ENCODE measurements at regions not wholly inside any gene's neighbourhood (a gene's known extent, or its start where the extent isn't known, plus 50 kb on each side); places are given as distances from the start of the nearest gene placed in this dataset.

GRCh38 chr14:71185637-71186036, 278.4 kb downstream of the PCNX1 start:
- DNase-seq (no peak), ATAC-seq (no peak)
- Histone ChIP-seq H3K4me1 (no peaks in the 10 kb centered on the region), H3K27ac (no peak overlapping the region), H3K9me3 (no peaks in the 10 kb centered on the region), H3K27me3 (no peaks in the 10 kb centered on the region), H3K36me3 (no peaks in the 10 kb centered on the region), H3K4me3 (no peak overlapping the region)
- TF ChIP-seq CTCF (IDR thresholded peaks at IDR 0.05), result no peak
- intact Hi-C loops (cut with DNase I), result no loop called here

GRCh38 chr14:71187633-71188356, 280.5 kb downstream of the PCNX1 start:
- Histone ChIP-seq H3K4me1 (no peaks in the 10 kb centered on the region), H3K27ac (no peak overlapping the region), H3K27me3 (no peaks in the 10 kb centered on the region), H3K9me3 (no peaks in the 10 kb centered on the region), H3K36me3 (no peaks in the 10 kb centered on the region), H3K4me3 (no peak overlapping the region)
- DNase-seq (peak; percentile 18), ATAC-seq (no peak)
- no peak for TF ChIP-seq CTCF (IDR thresholded peaks at IDR 0.05)
- intact Hi-C loops (cut with DNase I), result no loop called here

- no peak for ATAC-seq
- no peaks in the 10 kb centered on the region for H3K9me3 ChIP-seq
- DNase-seq, result no peak
- no peak for TF ChIP-seq CTCF (IDR thresholded peaks at IDR 0.05)
- no peaks in the 10 kb centered on the region for H3K27me3 ChIP-seq
- H3K27ac ChIP-seq, result no peak overlapping the region
- H3K4me3 ChIP-seq, result no peak overlapping the region
- H3K36me3 ChIP-seq, result no peaks in the 10 kb centered on the region
- intact Hi-C loops (cut with DNase I), result no loop called here
- no peaks in the 10 kb centered on the region for H3K4me1 ChIP-seq
Measured at GRCh38 chr14:71190770-71191374, 283.6 kb downstream of the PCNX1 start.

- DNase-seq, result no peak
- H3K9me3 ChIP-seq, result no peaks in the 10 kb centered on the region
- H3K4me3 ChIP-seq, result no peak overlapping the region
- intact Hi-C loops (cut with DNase I), result no loop called here
- no peaks in the 10 kb centered on the region for H3K4me1 ChIP-seq
- ATAC-seq, result no peak
- TF ChIP-seq CTCF (IDR thresholded peaks at IDR 0.05), result no peak
- no peaks in the 10 kb centered on the region for H3K36me3 ChIP-seq
- H3K27ac ChIP-seq, result no peak overlapping the region
- no peaks in the 10 kb centered on the region for H3K27me3 ChIP-seq
Measured at GRCh38 chr14:71193663-71194062, 286.4 kb downstream of the PCNX1 start.

- ATAC-seq, result no peak
- no peak for TF ChIP-seq CTCF (IDR thresholded peaks at IDR 0.05)
- H3K27me3 ChIP-seq, result no peaks in the 10 kb centered on the region
- H3K27ac ChIP-seq, result no peak overlapping the region
- no peaks in the 10 kb centered on the region for H3K9me3 ChIP-seq
- no peak overlapping the region for H3K4me3 ChIP-seq
- intact Hi-C loops (cut with DNase I), result no loop called here
- H3K4me1 ChIP-seq, result no peaks in the 10 kb centered on the region
- DNase-seq, result no peak
- no peaks in the 10 kb centered on the region for H3K36me3 ChIP-seq
Measured at GRCh38 chr14:71194251-71194650, 287.0 kb downstream of the PCNX1 start.

Measured in upper lobe of right lung (tissue), 1 donor.